ENCODE measurements at regions not wholly inside any gene's neighbourhood (a gene's known extent, or its start where the extent isn't known, plus 50 kb on each side); places are given as distances from the start of the nearest gene placed in this dataset.
"Not testable (repeated sequence)": the region's sequence is repeated elsewhere in the genome, so short reads cannot be mapped to it uniquely, and the experiment has no call there.

DNA sequence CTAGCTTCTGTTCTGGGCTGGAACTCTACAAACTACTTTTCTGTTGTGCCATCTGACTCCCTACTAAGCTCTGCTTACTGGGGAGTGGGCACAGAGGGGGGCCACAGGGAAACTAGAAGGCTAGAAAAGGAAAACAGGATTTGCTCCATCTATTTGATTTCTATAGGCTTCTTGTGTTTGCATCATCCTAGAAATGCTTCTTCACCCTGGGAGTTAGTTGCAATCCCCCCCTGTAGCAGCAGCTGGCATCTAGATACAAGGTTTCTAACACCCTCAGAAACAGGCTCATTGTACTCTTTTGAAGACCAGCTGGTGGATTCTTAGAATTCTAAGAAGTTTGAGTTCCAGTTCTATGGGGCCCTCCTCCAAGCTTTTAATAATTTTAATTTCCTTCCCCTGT is 213.4 kb downstream of the TMA16 start:
- H3K27ac ChIP-seq, result no peak overlapping the region
- H3K4me3 ChIP-seq, result no peak overlapping the region
- no peak overlapping the region for H3K9ac ChIP-seq
- H3K36me3 ChIP-seq (ENCODE audit: low read depth), result no peaks in the 10 kb centered on the region
- no peaks in the 10 kb centered on the region for H3K79me2 ChIP-seq (ENCODE audit: insufficient read depth)
- no peak for DNase-seq
- no peak overlapping the region for H2AFZ ChIP-seq
- H3K4me2 ChIP-seq (ENCODE audit: unreplicated experiment), result no peak overlapping the region
- in situ Hi-C loops (cut with MboI), result no loop called here
- H3K4me1 ChIP-seq (ENCODE audit: insufficient read depth), result no peaks in the 10 kb centered on the region
- H3F3A ChIP-seq (ENCODE audit: insufficient read depth), result no peaks in the 10 kb centered on the region
- H4K20me1 ChIP-seq (ENCODE audit: insufficient read depth), result no peaks in the 10 kb centered on the region
- H3K9me2 ChIP-seq (ENCODE audit: insufficient read depth), result no peaks in the 10 kb centered on the region
- H3K9me3 ChIP-seq (ENCODE audit: low read depth), result no peaks in the 10 kb centered on the region
- no peaks in the 10 kb centered on the region for H3K27me3 ChIP-seq (replicated peaks; ENCODE audit: insufficient read depth)
- TF ChIP-seq EZH2phosphoT487 (IDR thresholded peaks at IDR 0.05; ENCODE audit: insufficient read depth, low read depth) (no peak), EZH2 (IDR thresholded peaks at IDR 0.05; ENCODE audit: insufficient read depth, poor library complexity, severe bottlenecking) (no peak)

GRCh38 chr4:163709601-163710000 is 215.1 kb downstream of the TMA16 start:
- H3K4me3 ChIP-seq, result no peak overlapping the region
- in situ Hi-C loops (cut with MboI), result no loop called here
- no peaks in the 10 kb centered on the region for H3K79me2 ChIP-seq (ENCODE audit: insufficient read depth)
- no peak for TF ChIP-seq EZH2 (IDR thresholded peaks at IDR 0.05; ENCODE audit: insufficient read depth, poor library complexity, severe bottlenecking)
- no peak for TF ChIP-seq EZH2phosphoT487 (IDR thresholded peaks at IDR 0.05; ENCODE audit: insufficient read depth, low read depth)
- no peaks in the 10 kb centered on the region for H3K36me3 ChIP-seq (ENCODE audit: low read depth)
- H3K27ac ChIP-seq, result no peak overlapping the region
- no peaks in the 10 kb centered on the region for H3K9me2 ChIP-seq (ENCODE audit: insufficient read depth)
- no peaks in the 10 kb centered on the region for H3K27me3 ChIP-seq (replicated peaks; ENCODE audit: insufficient read depth)
- H3K4me2 ChIP-seq (ENCODE audit: unreplicated experiment), result no peak overlapping the region
- no peak for DNase-seq
- H3K9me3 ChIP-seq (ENCODE audit: low read depth), result no peaks in the 10 kb centered on the region
- H4K20me1 ChIP-seq (ENCODE audit: insufficient read depth), result no peaks in the 10 kb centered on the region
- no peak overlapping the region for H2AFZ ChIP-seq
- WGBS, 2 experiments (ENCODE audit: low coverage in 1 of 2, low lambda C conversion rate in 2 of 2, missing lambda C conversion rate in 2 of 2), result 65 to 71% methylated on average over 1 of the region's 1 CpG
- H3K4me1 ChIP-seq (ENCODE audit: insufficient read depth), result no peaks in the 10 kb centered on the region
- no peaks in the 10 kb centered on the region for H3F3A ChIP-seq (ENCODE audit: insufficient read depth)
- no peak overlapping the region for H3K9ac ChIP-seq

DNA sequence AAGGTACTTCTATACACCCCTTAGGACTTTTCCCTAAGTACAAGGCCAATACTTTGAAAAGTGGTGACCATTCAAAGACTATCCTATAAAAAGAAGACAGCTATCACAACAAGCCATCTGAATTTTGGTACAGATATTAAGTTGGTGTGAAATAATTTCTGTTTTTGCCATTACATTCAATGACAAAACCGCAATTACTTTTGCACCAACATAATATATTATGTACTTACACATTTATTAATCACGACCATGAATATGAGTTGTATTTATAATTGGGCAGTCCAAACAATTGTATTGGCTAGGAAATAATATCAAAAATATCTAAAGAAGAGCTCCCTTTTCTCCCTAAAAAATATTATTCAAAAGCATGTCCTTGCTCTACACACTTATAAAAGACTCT is 215.7 kb downstream of the TMA16 start:
- H3K36me3 ChIP-seq (ENCODE audit: low read depth), result no peaks in the 10 kb centered on the region
- no peak for DNase-seq
- in situ Hi-C loops (cut with MboI), result no loop called here
- TF ChIP-seq EZH2 (IDR thresholded peaks at IDR 0.05; ENCODE audit: insufficient read depth, poor library complexity, severe bottlenecking) (no peak), EZH2phosphoT487 (IDR thresholded peaks at IDR 0.05; ENCODE audit: insufficient read depth, low read depth) (no peak)
- 17 to 19% methylated on average over 2 of the region's 2 CpGs for WGBS, 2 experiments (ENCODE audit: low coverage in 1 of 2, low lambda C conversion rate in 2 of 2, missing lambda C conversion rate in 2 of 2)
- no peak overlapping the region for H3K27ac ChIP-seq
- H3F3A ChIP-seq (ENCODE audit: insufficient read depth), result no peaks in the 10 kb centered on the region
- H3K9ac ChIP-seq, result no peak overlapping the region
- no peak overlapping the region for H2AFZ ChIP-seq
- H3K4me2 ChIP-seq (ENCODE audit: unreplicated experiment), result no peak overlapping the region
- no peak overlapping the region for H3K4me3 ChIP-seq
- H3K9me2 ChIP-seq (ENCODE audit: insufficient read depth), result no peaks in the 10 kb centered on the region
- no peaks in the 10 kb centered on the region for H3K27me3 ChIP-seq (replicated peaks; ENCODE audit: insufficient read depth)
- no peaks in the 10 kb centered on the region for H3K9me3 ChIP-seq (ENCODE audit: low read depth)
- H3K4me1 ChIP-seq (ENCODE audit: insufficient read depth), result no peaks in the 10 kb centered on the region
- H3K79me2 ChIP-seq (ENCODE audit: insufficient read depth), result no peaks in the 10 kb centered on the region
- H4K20me1 ChIP-seq (ENCODE audit: insufficient read depth), result no peaks in the 10 kb centered on the region

- H3K4me1 ChIP-seq (ENCODE audit: insufficient read depth); in situ Hi-C loops (cut with MboI); H3K36me3 ChIP-seq (ENCODE audit: low read depth); H4K20me1 ChIP-seq (ENCODE audit: insufficient read depth); H3K79me2 ChIP-seq (ENCODE audit: insufficient read depth); H3K27me3 ChIP-seq (replicated peaks; ENCODE audit: insufficient read depth); H3F3A ChIP-seq (ENCODE audit: insufficient read depth); H3K27ac ChIP-seq; H3K9me3 ChIP-seq (ENCODE audit: low read depth); DNase-seq; H3K4me3 ChIP-seq; H3K9ac ChIP-seq; H3K4me2 ChIP-seq (ENCODE audit: unreplicated experiment); H3K9me2 ChIP-seq (ENCODE audit: insufficient read depth); H2AFZ ChIP-seq: not testable (repeated sequence)
- WGBS, 2 experiments (ENCODE audit: low coverage in 1 of 2, low lambda C conversion rate in 2 of 2, missing lambda C conversion rate in 2 of 2), result 62 to 63% methylated on average over 9 of the region's 9 CpGs
Measured at GRCh38 chr4:163724495-163724894, 230.0 kb downstream of the TMA16 start.

DNA sequence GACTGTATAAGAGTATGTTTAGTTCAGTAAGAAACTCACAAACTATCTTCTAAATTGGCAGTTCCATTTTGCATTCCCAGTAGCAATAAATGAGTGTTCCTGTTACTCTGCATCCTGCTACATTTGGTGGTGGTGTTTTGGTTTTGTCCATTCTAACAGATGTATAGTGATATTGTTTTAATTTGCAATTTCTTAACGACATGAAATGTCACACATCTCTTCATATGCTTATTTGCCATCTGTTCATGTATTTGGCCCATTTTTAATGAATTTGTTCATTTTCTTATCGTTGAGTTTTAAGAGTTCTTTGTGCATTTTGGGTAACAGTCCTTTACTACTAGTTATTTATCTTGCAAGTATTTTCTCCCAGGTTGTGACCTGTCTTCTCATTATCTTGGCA is 232.2 kb downstream of the TMA16 start:
- Histone ChIP-seq H3K27me3 (replicated peaks; ENCODE audit: insufficient read depth) (no peaks in the 10 kb centered on the region), H3K79me2 (ENCODE audit: insufficient read depth) (no peaks in the 10 kb centered on the region), H3K4me2 (ENCODE audit: unreplicated experiment) (no peak overlapping the region), H3K27ac (no peak overlapping the region), H3F3A (ENCODE audit: insufficient read depth) (no peaks in the 10 kb centered on the region), H2AFZ (no peak overlapping the region), H3K9ac (no peak overlapping the region), H3K36me3 (ENCODE audit: low read depth) (no peaks in the 10 kb centered on the region), H3K9me2 (ENCODE audit: insufficient read depth) (no peaks in the 10 kb centered on the region), H4K20me1 (ENCODE audit: insufficient read depth) (no peaks in the 10 kb centered on the region), H3K9me3 (ENCODE audit: low read depth) (no peaks in the 10 kb centered on the region), H3K4me3 (no peak overlapping the region), H3K4me1 (ENCODE audit: insufficient read depth) (no peaks in the 10 kb centered on the region)
- 9 to 17% methylated on average over 2 of the region's 2 CpGs for WGBS, 2 experiments (ENCODE audit: low coverage in 1 of 2, low lambda C conversion rate in 2 of 2, missing lambda C conversion rate in 2 of 2)
- TF ChIP-seq EZH2phosphoT487 (IDR thresholded peaks at IDR 0.05; ENCODE audit: insufficient read depth, low read depth) (no peak), EZH2 (IDR thresholded peaks at IDR 0.05; ENCODE audit: insufficient read depth, poor library complexity, severe bottlenecking) (no peak)
- no peak for DNase-seq
- in situ Hi-C loops (cut with MboI), result no loop called here

All from GM23248 (cell line).